GM23248 (cell line): ENCODE measurements at regions not wholly inside any gene's neighbourhood (a gene's known extent, or its start where the extent isn't known, plus 50 kb on each side); places are given as distances from the start of the nearest gene placed in this dataset.

Experiments
- DNase-seq: peaks from one replicate; pipeline ENCODE4 v3.0.0-alpha.2; 2015
- H2AFZ ChIP-seq: fragments of 200-600 bp; sonication (generic); 2 replicates; pipeline ENCODE4 v1.6.1; 2016; ENCODE audit warnings: antibody characterized with exemption
- H3F3A ChIP-seq: fragments of 200-600 bp; sonication (generic); 2 replicates; pipeline ENCODE4 v1.6.1; 2016; ENCODE audit warnings: mild to moderate bottlenecking, antibody characterized with exemption, mixed run types; ENCODE audit not compliant: insufficient read depth
- H3K27ac ChIP-seq: fragments of 200-600 bp; sonication (generic); 2 replicates; pipeline ENCODE4 v1.5.1; 2016; ENCODE audit warnings: mild to moderate bottlenecking
- H3K27me3 ChIP-seq: fragments of 200-600 bp; sonication (generic); replicated peaks from 2 replicates; pipeline ENCODE4 v1.6.1; 2016; ENCODE audit warnings: mild to moderate bottlenecking; ENCODE audit not compliant: insufficient read depth
- H3K36me3 ChIP-seq: fragments of 200-600 bp; sonication (generic); 2 replicates; pipeline ENCODE4 v1.6.1; 2016; ENCODE audit warnings: low read depth, mild to moderate bottlenecking
- H3K4me1 ChIP-seq: fragments of 200-600 bp; sonication (generic); 2 replicates; pipeline ENCODE4 v1.6.1; 2016; ENCODE audit warnings: mild to moderate bottlenecking; ENCODE audit not compliant: insufficient read depth
- H3K4me2 ChIP-seq: fragments of 200-600 bp; sonication (generic); one replicate; pipeline ENCODE4 v1.6.1; 2016; ENCODE audit warnings: mild to moderate bottlenecking; ENCODE audit not compliant: unreplicated experiment
- H3K4me3 ChIP-seq: fragments of 200-600 bp; sonication (generic); 2 replicates; pipeline ENCODE4 v1.5.1; 2016; ENCODE audit warnings: mild to moderate bottlenecking
- H3K79me2 ChIP-seq: fragments of 200-600 bp; sonication (generic); 2 replicates; pipeline ENCODE4 v1.6.1; 2016; ENCODE audit warnings: mild to moderate bottlenecking; ENCODE audit not compliant: insufficient read depth
- H3K9ac ChIP-seq: fragments of 200-600 bp; sonication (generic); 2 replicates; pipeline ENCODE4 v1.6.1; 2016; ENCODE audit warnings: mild to moderate bottlenecking
- H3K9me2 ChIP-seq: fragments of 200-600 bp; sonication (generic); 2 replicates; pipeline ENCODE4 v1.6.1; 2016; ENCODE audit warnings: mixed run types, mild to moderate bottlenecking, moderate library complexity; ENCODE audit not compliant: insufficient read depth
- H3K9me3 ChIP-seq: fragments of 200-600 bp; sonication (generic); one replicate; pipeline ENCODE4 v1.6.1; 2017; ENCODE audit warnings: low read depth
- H4K20me1 ChIP-seq: fragments of 200-600 bp; sonication (generic); 2 replicates; pipeline ENCODE4 v1.6.0; 2016; ENCODE audit not compliant: insufficient read depth
- EZH2 ChIP-seq: fragments of 200-600 bp; sonication (generic); IDR thresholded peaks from 2 replicates; pipeline ENCODE4 v1.6.1; 2018; ENCODE audit warnings: antibody characterized with exemption, mild to moderate bottlenecking; ENCODE audit not compliant: insufficient read depth, poor library complexity, severe bottlenecking
- EZH2phosphoT487 ChIP-seq: fragments of 200-600 bp; sonication (generic); IDR thresholded peaks from 2 replicates; pipeline ENCODE4 v1.6.1; 2018; ENCODE audit warnings: antibody characterized with exemption, moderate library complexity, mild to moderate bottlenecking, low read depth; ENCODE audit not compliant: insufficient read depth
- WGBS, 2 experiments: methylation state at CpG; one replicate each; pipeline ENCODE4 v1.1.6; 2015 to 2017; ENCODE audit warnings: low lambda C conversion rate in 2 of 2, low coverage in 1 of 2; ENCODE audit errors: missing lambda C conversion rate in 2 of 2; 5-methylcytosine and 5-hydroxymethylcytosine counted together
- in situ Hi-C: fragments of 300-500 bp; cut with MboI; formaldehyde crosslinking; loops from 2 replicates; pipeline ENCODE4 v1.15.0; 2020

GRCh38 chr13:91162180-91162579 lies 185.3 kb upstream of the MIR17HG start:
- no peak for DNase-seq
- H3K9me3 ChIP-seq: no peaks in the 10 kb centered on the region
- H3K79me2 ChIP-seq: no peaks in the 10 kb centered on the region
- no peaks in the 10 kb centered on the region for H3F3A ChIP-seq
- in situ Hi-C loops: no loop called here
- H3K36me3 ChIP-seq: no peaks in the 10 kb centered on the region
- H4K20me1 ChIP-seq: no peaks in the 10 kb centered on the region
- no peak overlapping the region for H3K4me2 ChIP-seq
- no peaks in the 10 kb centered on the region for H3K4me1 ChIP-seq
- 32 to 40% methylated on average over 3 of the region's 3 CpGs for WGBS, 2 experiments
- H3K27me3 ChIP-seq: no peaks in the 10 kb centered on the region
- no peak overlapping the region for H3K9ac ChIP-seq
- H3K4me3 ChIP-seq: no peak overlapping the region
- H3K27ac ChIP-seq: no peak overlapping the region
- no peaks in the 10 kb centered on the region for H3K9me2 ChIP-seq
- TF ChIP-seq EZH2phosphoT487 (no peak), EZH2 (no peak)
- H2AFZ ChIP-seq: no peak overlapping the region

- Histone ChIP-seq H4K20me1 (no peaks in the 10 kb centered on the region), H3K79me2 (no peaks in the 10 kb centered on the region), H3K9me2 (no peaks in the 10 kb centered on the region), H3K4me3 (no peak overlapping the region), H3K4me1 (no peaks in the 10 kb centered on the region), H3K27me3 (no peaks in the 10 kb centered on the region), H3K27ac (no peak overlapping the region), H3K4me2 (no peak overlapping the region), H3K36me3 (no peaks in the 10 kb centered on the region), H3K9me3 (no peaks in the 10 kb centered on the region), H3F3A (no peaks in the 10 kb centered on the region), H3K9ac (no peak overlapping the region), H2AFZ (no peak overlapping the region)
- no peak for DNase-seq
- in situ Hi-C loops: no loop called here
- TF ChIP-seq EZH2phosphoT487 (no peak), EZH2 (no peak)
- WGBS, 2 experiments: 2 to 13% methylated on average over 1 of the region's 1 CpG
Observed at GRCh38 chr13:91162589-91162988, 184.9 kb upstream of the MIR17HG start.

- Histone ChIP-seq H4K20me1 (no peaks in the 10 kb centered on the region), H3F3A (no peaks in the 10 kb centered on the region), H3K36me3 (no peaks in the 10 kb centered on the region), H3K9me3 (no peaks in the 10 kb centered on the region), H3K27me3 (no peaks in the 10 kb centered on the region), H3K4me3 (no peak overlapping the region), H2AFZ (no peak overlapping the region), H3K9me2 (no peaks in the 10 kb centered on the region), H3K79me2 (no peaks in the 10 kb centered on the region), H3K4me2 (no peak overlapping the region), H3K27ac (no peak overlapping the region), H3K9ac (no peak overlapping the region), H3K4me1 (no peaks in the 10 kb centered on the region)
- DNase-seq: no peak
- no peak for TF ChIP-seq EZH2
- no peak for TF ChIP-seq EZH2phosphoT487
- in situ Hi-C loops: no loop called here
- WGBS, 2 experiments: 18 to 35% methylated on average over 3 of the region's 3 CpGs
Observed at GRCh38 chr13:91165758-91166157, 181.7 kb upstream of the MIR17HG start.

GRCh38 chr13:91166714-91167511 lies 180.6 kb upstream of the MIR17HG start:
- Histone ChIP-seq H3F3A (no peaks in the 10 kb centered on the region), H3K9ac (no peak overlapping the region), H3K9me3 (no peaks in the 10 kb centered on the region), H3K27me3 (no peaks in the 10 kb centered on the region), H2AFZ (no peak overlapping the region), H4K20me1 (no peaks in the 10 kb centered on the region), H3K4me2 (no peak overlapping the region), H3K79me2 (no peaks in the 10 kb centered on the region), H3K4me1 (no peaks in the 10 kb centered on the region), H3K36me3 (no peaks in the 10 kb centered on the region), H3K4me3 (no peak overlapping the region), H3K9me2 (no peaks in the 10 kb centered on the region), H3K27ac (no peak overlapping the region)
- no peak for DNase-seq
- in situ Hi-C loops: no loop called here
- 12 to 20% methylated on average over 2 of the region's 2 CpGs for WGBS, 2 experiments
- TF ChIP-seq EZH2 (no peak), EZH2phosphoT487 (no peak)
